A549 (cell line): ENCODE measurements at regions not wholly inside any gene's neighbourhood (a gene's known extent, or its start where the extent isn't known, plus 50 kb on each side); places are given as distances from the start of the nearest gene placed in this dataset.

Source experiments
- ATAC-seq, 2 experiments: fragments of 200-7000 bp in 1 of 2; fragments of >200 bp in 1 of 2; cut with Nextera tagmentation in 1 of 2; cut with Tn5 transposase in 1 of 2; 3 replicates each; pipeline versions ENCODE4 v1.8.0 to v1.9.1; 2018 to 2020; ENCODE audit warnings: mild to moderate bottlenecking in 1 of 2, moderate library complexity in 1 of 2
- CTCF ChIA-PET: fragments of 300-600 bp; sonication (Branson Sonifier 250); formaldehyde crosslinking; extraction: SDS; loops from one replicate; lab custom pipeline; 2021; ENCODE audit warnings: antibody characterized with exemption, inconsistent platforms; lab: Yijun Ruan, JAX
- POLR2A ChIA-PET: fragments of 350-600 bp; formaldehyde crosslinking; extraction: SDS; loops from one replicate; lab custom pipeline; 2021; ENCODE audit warnings: antibody characterized with exemption, inconsistent platforms; lab: Yijun Ruan, JAX
- DNase-seq, 2 experiments: peaks; one replicate each; pipeline versions ENCODE4 v3.0.0 to v3.0.0-alpha.2; 2011 to 2016; ENCODE audit warnings: low read depth in 1 of 2, low spot score in 1 of 2
- FAIRE-seq: peaks from 2 replicates; lab custom pipeline; 2011; peaks lifted over from hg19 to GRCh38; lab: Jason Lieb, UNC
- H3K27ac ChIP-seq, 2 experiments: fragments of >200 bp; sonication (Bioruptor Twin); formaldehyde crosslinking; 3 replicates each; pipeline ENCODE4 v1.5.1; 2016 to 2017
- H3K4me1 ChIP-seq: fragments of >200 bp; sonication (Bioruptor Twin); formaldehyde crosslinking; 3 replicates; pipeline ENCODE4 v1.6.1; 2016
- H3K4me2 ChIP-seq: fragments of >200 bp; sonication (Bioruptor Twin); formaldehyde crosslinking; 3 replicates; pipeline ENCODE4 v1.6.1; 2016
- H3K4me3 ChIP-seq: fragments of >200 bp; sonication (Bioruptor Twin); formaldehyde crosslinking; 3 replicates; pipeline ENCODE4 v1.5.1; 2016
- H3K9me3 ChIP-seq: fragments of >200 bp; sonication (Bioruptor Twin); formaldehyde crosslinking; 3 replicates; pipeline ENCODE4 v1.6.1; 2016
- CHD4 ChIP-seq: fragments of 200-600 bp; sonication (generic); IDR thresholded peaks from 2 replicates; pipeline ENCODE4 v1.6.1; 2016; ENCODE audit warnings: antibody characterized with exemption, mild to moderate bottlenecking, borderline replicate concordance
- EHMT2 ChIP-seq: fragments of 200-600 bp; sonication (generic); IDR thresholded peaks from 2 replicates; pipeline ENCODE4 v1.6.1; 2016; ENCODE audit warnings: antibody characterized with exemption, low read depth, mild to moderate bottlenecking, moderate library complexity
- ESRRA ChIP-seq: fragments of 150-350 bp; IDR thresholded peaks from 2 replicates; pipeline ENCODE4 v1.6.1; 2014; ENCODE audit warnings: mild to moderate bottlenecking, low read length, borderline replicate concordance
- FOSB ChIP-seq: fragments of 250-450 bp; sonication (Bioruptor Pico); IDR thresholded peaks from 2 replicates; pipeline ENCODE4 v1.5.0; 2020; ENCODE audit warnings: mild to moderate bottlenecking, moderate library complexity
- FOSL2 ChIP-seq, 2 experiments: fragments of 450-650 bp in 1 of 2; fragments of >200 bp in 1 of 2; sonication (Bioruptor Twin) in 1 of 2; formaldehyde crosslinking; IDR thresholded peaks; 2 replicates each; pipeline versions ENCODE4 v1.5.0 to v1.6.1; 2016 to 2020; ENCODE audit warnings: mild to moderate bottlenecking in 1 of 2, moderate library complexity in 1 of 2
- FOXS1 ChIP-seq: fragments of 250-450 bp; sonication (Bioruptor Pico); IDR thresholded peaks from 2 replicates; pipeline ENCODE4 v1.5.0; 2020; ENCODE audit warnings: mild to moderate bottlenecking, moderate library complexity
- HEYL ChIP-seq: fragments of 250-450 bp; sonication (Bioruptor Pico); IDR thresholded peaks from 2 replicates; pipeline ENCODE4 v1.8.0; 2021; ENCODE audit warnings: mild to moderate bottlenecking, moderate library complexity
- RCOR1 ChIP-seq: fragments of 150-350 bp; IDR thresholded peaks from 2 replicates; pipeline ENCODE4 v1.6.1; 2014; ENCODE audit warnings: antibody characterized with exemption, low read length, low read depth
- RNF2 ChIP-seq: fragments of 200-600 bp; sonication (generic); IDR thresholded peaks from 2 replicates; pipeline ENCODE4 v1.6.1; 2016; ENCODE audit warnings: low read depth, mild to moderate bottlenecking, antibody characterized with exemption, moderate library complexity, borderline replicate concordance
- SREBF2 ChIP-seq: fragments of 450-650 bp; IDR thresholded peaks from 2 replicates; pipeline ENCODE4 v1.6.1; 2014; ENCODE audit warnings: mild to moderate bottlenecking, moderate library complexity
- ZC3H11A ChIP-seq: fragments of 450-650 bp; IDR thresholded peaks from 2 replicates; pipeline ENCODE4 v1.6.1; 2014; ENCODE audit warnings: antibody characterized with exemption, mild to moderate bottlenecking
- WGBS: methylation state at CpG from one replicate; pipeline ENCODE4 v1.1.6; 2017; ENCODE audit errors: missing lambda C conversion rate; 5-methylcytosine and 5-hydroxymethylcytosine counted together
- TF ChIP-seq, protein P1 (sequence below): fragments of 150-350 bp; IDR thresholded peaks from 2 replicates; pipeline ENCODE4 v1.6.1; 2014; ENCODE audit warnings: low read depth, mild to moderate bottlenecking, low read length
- TF ChIP-seq, protein P2 (sequence below): fragments of >200 bp; sonication (Bioruptor Twin); formaldehyde crosslinking; IDR thresholded peaks from 3 replicates; pipeline ENCODE4 v1.5.1; 2016
- TF ChIP-seq, protein P3 (sequence below): fragments of 250-450 bp; sonication (Bioruptor Pico); IDR thresholded peaks from 2 replicates; pipeline ENCODE4 v1.5.0; 2020; ENCODE audit warnings: low read depth, mild to moderate bottlenecking, moderate library complexity

DNA sequence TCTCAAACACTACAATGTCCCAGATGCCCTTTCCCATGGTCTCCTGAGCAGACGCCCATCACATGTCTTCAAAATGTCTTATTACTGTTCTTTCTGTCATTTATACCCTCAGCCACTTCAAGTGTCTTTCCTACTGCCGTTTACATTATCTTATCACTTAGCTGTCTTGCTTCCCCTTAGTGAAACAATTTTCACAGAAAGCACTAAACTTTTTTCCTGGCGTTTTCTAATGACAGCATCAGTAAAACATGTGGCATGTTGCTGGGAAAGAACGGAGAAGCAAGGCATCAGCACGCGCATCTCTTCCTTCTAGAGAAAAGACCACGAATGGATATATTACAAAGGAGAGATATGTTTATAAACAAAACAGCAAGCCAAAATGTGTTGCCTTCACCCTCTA is 189.7 kb upstream of the SLIT2 start:
- Histone ChIP-seq H3K4me1 (no peaks in the 10 kb centered on the region), H3K4me2 (no peak overlapping the region), H3K27ac (no peak overlapping the region), H3K4me3 (no peak overlapping the region), H3K9me3 (no peaks in the 10 kb centered on the region)
- CTCF ChIA-PET = no interaction called here
- no peak for DNase-seq
- 43% methylated on average over 7 of the region's 7 CpGs for WGBS
- no peak for ATAC-seq
- no peak for TF ChIP-seq SREBF2
- POLR2A ChIA-PET = no interaction called here
- FAIRE-seq = no peak

DNA sequence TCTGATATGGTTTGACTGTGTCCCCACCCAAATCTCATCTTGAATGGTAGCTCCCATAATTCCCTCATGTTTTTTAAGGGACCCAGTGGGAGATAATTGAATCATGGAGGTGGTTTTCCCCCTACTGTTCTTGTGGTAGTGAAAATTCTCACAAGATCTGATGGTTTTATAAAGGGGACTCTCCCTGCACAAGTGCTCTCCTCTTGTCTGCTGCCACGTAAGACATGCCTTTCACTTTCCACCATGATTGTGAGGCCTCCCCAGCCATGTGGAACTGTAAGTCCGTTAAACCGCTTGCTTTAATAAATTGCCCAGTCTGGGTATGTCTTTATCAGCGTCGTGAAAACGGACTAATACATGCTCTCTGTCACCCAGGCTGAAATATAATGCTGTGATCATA is 200.9 kb upstream of the SLIT2 start:
- DNase-seq (no peak), FAIRE-seq (no peak), ATAC-seq (no peak)
- H3K4me1 ChIP-seq = no peaks in the 10 kb centered on the region
- no peak overlapping the region for H3K4me2 ChIP-seq
- no peak for TF ChIP-seq ESRRA
- POLR2A ChIA-PET = no interaction called here
- CTCF ChIA-PET = no interaction called here
- WGBS = 0% methylated on average over 6 of the region's 6 CpGs
- H3K4me3 ChIP-seq = no peak overlapping the region
- H3K9me3 ChIP-seq = no peaks in the 10 kb centered on the region
- no peak overlapping the region for H3K27ac ChIP-seq

DNA sequence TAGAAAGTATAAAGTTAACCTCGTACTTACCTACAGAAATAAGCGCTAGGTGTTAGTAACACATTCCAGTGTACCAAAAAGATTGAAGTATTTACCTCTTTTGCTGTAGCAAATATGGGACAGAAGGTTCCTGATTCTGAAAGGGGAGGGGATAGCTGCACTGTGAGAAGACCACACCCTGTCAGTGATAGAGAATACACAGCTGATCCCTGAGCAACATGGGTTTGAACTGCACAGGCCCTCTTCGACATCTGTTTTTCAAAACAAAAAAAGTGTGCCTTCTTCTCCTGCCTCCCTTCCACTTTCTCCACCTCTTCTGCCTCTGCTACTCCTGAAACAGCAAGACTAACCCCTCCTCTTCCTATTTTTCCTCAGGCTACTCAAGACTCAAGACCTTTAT is 201.8 kb upstream of the SLIT2 start:
- CTCF ChIA-PET = no interaction called here
- ATAC-seq = no peak
- FAIRE-seq = no peak

DNA sequence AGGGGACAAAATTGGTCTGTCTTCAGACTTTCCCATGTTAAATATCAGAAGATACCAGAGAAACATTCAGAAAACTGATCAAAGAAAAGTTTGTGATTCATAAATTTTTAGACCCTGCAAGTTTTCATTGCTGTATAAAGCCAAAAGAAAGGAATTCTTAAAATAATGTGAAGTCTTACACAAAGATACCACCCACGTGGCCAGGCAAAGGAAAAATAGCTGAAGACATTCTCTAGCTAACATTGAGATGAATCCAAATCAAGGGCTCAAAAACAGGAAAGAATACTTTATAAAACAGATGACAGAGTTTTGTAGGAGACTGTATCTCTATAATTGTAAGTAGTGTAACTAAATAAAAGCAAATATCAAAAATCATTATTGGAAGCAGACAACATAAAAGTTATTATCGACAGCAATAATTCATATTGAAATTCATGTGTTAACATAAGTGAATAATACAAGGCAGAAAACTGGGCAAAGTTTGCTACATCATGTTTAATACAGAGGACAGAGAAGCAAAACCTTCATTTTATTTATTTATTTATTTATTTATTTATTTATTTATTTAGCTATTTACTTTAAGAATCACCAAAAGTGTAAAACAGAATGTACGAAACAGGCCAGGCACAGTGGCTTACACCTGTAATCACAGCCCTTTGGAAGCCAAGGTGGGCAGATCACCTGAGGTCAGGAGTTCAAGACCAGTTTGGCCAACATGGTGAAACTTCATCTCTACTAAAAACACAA is 204.6 kb upstream of the SLIT2 start:
- no peak for FAIRE-seq
- ATAC-seq = no peak

More for the DNA sequence above, 201.8 kb upstream of the SLIT2 start:
- POLR2A ChIA-PET = no interaction called here
- Histone ChIP-seq H3K4me2 (no peak overlapping the region), H3K4me1 (no peaks in the 10 kb centered on the region), H3K9me3 (no peaks in the 10 kb centered on the region), H3K4me3 (no peak overlapping the region), H3K27ac (no peak overlapping the region)
- TF ChIP-seq FOXS1 (CRISPR knock-in tag) (no peak), FOSB (CRISPR knock-in tag) (no peak), FOSL2 (IDR thresholded peaks at IDR 0.05) (no peak), FOSL2 (CRISPR knock-in tag; IDR thresholded peaks at IDR 0.05) (no peak), CHD4 (no peak), RCOR1 (no peak), HEYL (no peak), EHMT2 (no peak)
- TF ChIP-seq, protein P1, sequence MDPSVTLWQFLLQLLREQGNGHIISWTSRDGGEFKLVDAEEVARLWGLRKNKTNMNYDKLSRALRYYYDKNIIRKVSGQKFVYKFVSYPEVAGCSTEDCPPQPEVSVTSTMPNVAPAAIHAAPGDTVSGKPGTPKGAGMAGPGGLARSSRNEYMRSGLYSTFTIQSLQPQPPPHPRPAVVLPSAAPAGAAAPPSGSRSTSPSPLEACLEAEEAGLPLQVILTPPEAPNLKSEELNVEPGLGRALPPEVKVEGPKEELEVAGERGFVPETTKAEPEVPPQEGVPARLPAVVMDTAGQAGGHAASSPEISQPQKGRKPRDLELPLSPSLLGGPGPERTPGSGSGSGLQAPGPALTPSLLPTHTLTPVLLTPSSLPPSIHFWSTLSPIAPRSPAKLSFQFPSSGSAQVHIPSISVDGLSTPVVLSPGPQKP = no peak
- TF ChIP-seq, protein P2, sequence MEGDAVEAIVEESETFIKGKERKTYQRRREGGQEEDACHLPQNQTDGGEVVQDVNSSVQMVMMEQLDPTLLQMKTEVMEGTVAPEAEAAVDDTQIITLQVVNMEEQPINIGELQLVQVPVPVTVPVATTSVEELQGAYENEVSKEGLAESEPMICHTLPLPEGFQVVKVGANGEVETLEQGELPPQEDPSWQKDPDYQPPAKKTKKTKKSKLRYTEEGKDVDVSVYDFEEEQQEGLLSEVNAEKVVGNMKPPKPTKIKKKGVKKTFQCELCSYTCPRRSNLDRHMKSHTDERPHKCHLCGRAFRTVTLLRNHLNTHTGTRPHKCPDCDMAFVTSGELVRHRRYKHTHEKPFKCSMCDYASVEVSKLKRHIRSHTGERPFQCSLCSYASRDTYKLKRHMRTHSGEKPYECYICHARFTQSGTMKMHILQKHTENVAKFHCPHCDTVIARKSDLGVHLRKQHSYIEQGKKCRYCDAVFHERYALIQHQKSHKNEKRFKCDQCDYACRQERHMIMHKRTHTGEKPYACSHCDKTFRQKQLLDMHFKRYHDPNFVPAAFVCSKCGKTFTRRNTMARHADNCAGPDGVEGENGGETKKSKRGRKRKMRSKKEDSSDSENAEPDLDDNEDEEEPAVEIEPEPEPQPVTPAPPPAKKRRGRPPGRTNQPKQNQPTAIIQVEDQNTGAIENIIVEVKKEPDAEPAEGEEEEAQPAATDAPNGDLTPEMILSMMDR = no peak
- TF ChIP-seq, protein P3, sequence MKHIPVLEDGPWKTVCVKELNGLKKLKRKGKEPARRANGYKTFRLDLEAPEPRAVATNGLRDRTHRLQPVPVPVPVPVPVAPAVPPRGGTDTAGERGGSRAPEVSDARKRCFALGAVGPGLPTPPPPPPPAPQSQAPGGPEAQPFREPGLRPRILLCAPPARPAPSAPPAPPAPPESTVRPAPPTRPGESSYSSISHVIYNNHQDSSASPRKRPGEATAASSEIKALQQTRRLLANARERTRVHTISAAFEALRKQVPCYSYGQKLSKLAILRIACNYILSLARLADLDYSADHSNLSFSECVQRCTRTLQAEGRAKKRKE (CRISPR knock-in tag) = no peak
- WGBS = 16% methylated on average over 3 of the region's 3 CpGs
- no peak for DNase-seq

More for the DNA sequence above, 204.6 kb upstream of the SLIT2 start:
- Histone ChIP-seq H3K4me3 (no peak overlapping the region), H3K27ac (no peak overlapping the region), H3K4me2 (no peak overlapping the region), H3K4me1 (no peaks in the 10 kb centered on the region), H3K9me3 (no peaks in the 10 kb centered on the region)
- CTCF ChIA-PET = no interaction called here
- no peak for DNase-seq
- POLR2A ChIA-PET = no interaction called here
- TF ChIP-seq RNF2 (no peak), ZC3H11A (peak; percentile 64)
- WGBS = 8% methylated on average over 3 of the region's 3 CpGs
